GM20431 (cell line): ENCODE measurements at regions not wholly inside any gene's neighbourhood (a gene's known extent, or its start where the extent isn't known, plus 50 kb on each side); places are given as distances from the start of the nearest gene placed in this dataset.
"Not testable (repeated sequence)": the region's sequence is repeated elsewhere in the genome, so short reads cannot be mapped to it uniquely, and the experiment has no call there.

ENCODE experiments used
- in situ Hi-C: fragments of 300-500 bp; cut with MseI, MboI; formaldehyde crosslinking; loops from one replicate; pipeline ENCODE4 v1.15.0; 2020; ENCODE audit warnings: low sequenced_read_pairs; ENCODE audit not compliant: unreplicated experiment

GRCh38 chr3:150330174-150330573 is 77.9 kb upstream of the TSC22D2 start:
- in situ Hi-C loops = no loop called here

- in situ Hi-C loops = no loop called here
These were observed 78.7 kb upstream of the TSC22D2 start for GRCh38 chr3:150329408-150329807.

- in situ Hi-C loops = no loop called here
These were observed 79.5 kb upstream of the TSC22D2 start for GRCh38 chr3:150328654-150329040.

- in situ Hi-C loops = no loop called here
These were observed 80.1 kb upstream of the TSC22D2 start for GRCh38 chr3:150327678-150328653.

- in situ Hi-C loops = no loop called here
These were observed 83.3 kb upstream of the TSC22D2 start for GRCh38 chr3:150324788-150325187.

GRCh38 chr3:150324245-150324644 is 83.9 kb upstream of the TSC22D2 start:
- in situ Hi-C loops = no loop called here

GRCh38 chr3:150323770-150324169 is 84.3 kb upstream of the TSC22D2 start:
- in situ Hi-C loops = no loop called here

GRCh38 chr3:150323091-150323490 is 85.0 kb upstream of the TSC22D2 start:
- in situ Hi-C loops = not testable (repeated sequence)

- in situ Hi-C loops = not testable (repeated sequence)
These were observed 87.1 kb upstream of the TSC22D2 start for GRCh38 chr3:150320971-150321370.

- in situ Hi-C loops = no loop called here
These were observed 88.2 kb upstream of the TSC22D2 start for GRCh38 chr3:150319900-150320299.

GRCh38 chr3:150317469-150317868 is 90.6 kb upstream of the TSC22D2 start:
- in situ Hi-C loops = no loop called here

- in situ Hi-C loops = no loop called here
These were observed 92.4 kb upstream of the TSC22D2 start for GRCh38 chr3:150315721-150316120.

GRCh38 chr3:150314248-150315004 is 93.7 kb upstream of the TSC22D2 start:
- in situ Hi-C loops = no loop called here

- in situ Hi-C loops = no loop called here
These were observed 96.0 kb upstream of the TSC22D2 start for GRCh38 chr3:150312018-150312657.

GRCh38 chr3:150311156-150311555 is 96.9 kb upstream of the TSC22D2 start:
- in situ Hi-C loops = no loop called here

- in situ Hi-C loops = no loop called here
These were observed 98.5 kb upstream of the TSC22D2 start for GRCh38 chr3:150309557-150309956.

GRCh38 chr3:150309257-150309542 is 98.9 kb upstream of the TSC22D2 start:
- in situ Hi-C loops = no loop called here

- in situ Hi-C loops = no loop called here
These were observed 99.4 kb upstream of the TSC22D2 start for GRCh38 chr3:150308481-150309256.

GRCh38 chr3:150308037-150308319 is 100.1 kb upstream of the TSC22D2 start:
- in situ Hi-C loops = no loop called here

GRCh38 chr3:150307311-150308036 is 100.6 kb upstream of the TSC22D2 start:
- in situ Hi-C loops = no loop called here
